HG03342 (cell line): ENCODE measurements at regions not wholly inside any gene's neighbourhood (a gene's known extent, or its start where the extent isn't known, plus 50 kb on each side); places are given as distances from the start of the nearest gene placed in this dataset.
"Not testable (repeated sequence)": the region's sequence is repeated elsewhere in the genome, so short reads cannot be mapped to it uniquely, and the experiment has no call there.

Experiments
- ATAC-seq: cut with Tn5 transposase; IDR thresholded peaks from one replicate; pipeline ENCODE4 v1.9.1; 2021; ENCODE audit warnings: mild to moderate bottlenecking, moderate library complexity; ENCODE audit not compliant: unreplicated experiment

GRCh38 chr1:243996223-243996622, 54.9 kb upstream of the ZBTB18 start:
- ATAC-seq, result no peak

DNA sequence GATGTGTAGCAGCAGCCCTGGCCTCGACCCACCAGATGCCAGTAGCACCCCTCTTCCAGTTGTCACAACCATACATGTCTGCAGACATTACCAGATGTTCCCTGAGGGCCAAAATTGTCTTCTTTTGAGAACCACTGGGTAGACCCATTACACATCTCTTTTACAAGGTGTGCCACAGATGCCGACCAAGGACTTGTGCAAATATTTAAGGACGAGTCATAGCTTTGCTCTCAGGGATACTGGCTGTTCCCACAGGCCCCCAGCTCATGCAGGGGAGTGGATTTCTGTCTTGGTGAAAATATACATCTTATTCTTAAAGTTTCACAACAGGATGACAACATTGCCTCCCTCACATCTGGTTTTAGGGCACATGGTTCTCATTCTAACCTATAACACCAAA, 59.4 kb upstream of the ZBTB18 start:
- ATAC-seq, result no peak

- ATAC-seq, result no peak
These were observed 66.3 kb upstream of the ZBTB18 start for GRCh38 chr1:243984788-243985187.

- no peak for ATAC-seq
These were observed 68.5 kb upstream of the ZBTB18 start for GRCh38 chr1:243982447-243983018.

DNA sequence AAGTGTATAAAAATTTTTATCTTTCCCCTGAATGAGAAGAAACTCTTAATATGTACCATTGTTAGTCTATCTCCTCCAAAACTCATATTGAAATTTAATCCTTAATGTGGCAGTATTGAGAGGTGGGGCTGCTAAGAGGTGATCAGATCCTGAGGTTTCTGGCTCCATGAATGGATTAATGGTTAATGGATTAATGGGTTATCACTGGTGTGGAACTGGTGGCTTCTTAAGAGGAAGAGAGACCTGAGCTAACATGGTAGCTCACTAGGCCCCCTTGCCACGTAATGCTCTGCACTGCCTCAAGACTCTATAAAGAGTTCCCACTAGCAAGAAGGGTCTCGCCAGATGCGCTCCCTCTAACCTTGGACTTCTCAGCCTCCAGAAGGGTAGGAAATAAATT, 70.6 kb upstream of the ZBTB18 start:
- ATAC-seq, result no peak

GRCh38 chr1:243980071-243980470, 71.0 kb upstream of the ZBTB18 start:
- no peak for ATAC-seq

GRCh38 chr1:243979396-243979795, 71.7 kb upstream of the ZBTB18 start:
- no peak for ATAC-seq

- no peak for ATAC-seq
These were observed 74.0 kb upstream of the ZBTB18 start for GRCh38 chr1:243977094-243977493.

DNA sequence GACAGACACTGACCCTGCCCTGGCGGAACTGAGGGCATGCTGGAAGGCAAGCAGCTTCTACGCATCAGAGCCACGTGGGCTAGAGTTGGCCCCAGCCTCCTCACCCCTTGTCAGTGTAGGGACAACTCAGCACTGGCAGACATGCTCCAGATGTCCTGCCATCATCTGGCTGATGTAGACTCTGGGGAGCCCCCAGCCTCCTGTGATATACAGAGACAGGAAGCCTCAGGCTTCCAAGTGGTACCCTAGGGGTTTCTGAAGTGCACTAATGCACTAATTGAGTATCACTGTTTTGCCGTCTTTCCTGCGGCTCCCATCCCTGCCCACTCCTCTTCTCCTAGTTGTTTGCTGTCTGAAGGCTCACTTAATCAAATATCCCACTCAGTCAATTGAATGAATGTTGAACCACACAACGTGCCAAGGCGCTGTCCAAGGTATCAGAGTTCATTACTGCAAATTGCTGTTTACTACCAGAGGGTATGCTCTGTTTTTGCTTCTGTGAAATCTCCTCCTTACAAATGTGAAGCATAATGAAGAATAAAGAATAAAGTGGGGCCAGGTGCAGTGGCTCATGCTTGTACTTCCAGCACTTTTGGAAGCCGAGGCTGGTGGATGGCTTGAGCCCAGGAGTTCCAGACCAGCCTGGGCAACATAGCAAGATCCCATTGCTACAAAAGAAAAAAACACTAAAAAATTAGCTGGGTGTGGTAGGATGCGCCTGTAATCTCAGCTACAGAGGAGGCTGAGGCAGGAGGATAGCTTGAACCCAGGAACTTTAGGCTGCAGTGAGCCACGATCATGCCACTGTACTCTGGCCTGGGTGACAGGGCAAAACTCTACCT, 76.4 kb upstream of the ZBTB18 start:
- ATAC-seq, result no peak

DNA sequence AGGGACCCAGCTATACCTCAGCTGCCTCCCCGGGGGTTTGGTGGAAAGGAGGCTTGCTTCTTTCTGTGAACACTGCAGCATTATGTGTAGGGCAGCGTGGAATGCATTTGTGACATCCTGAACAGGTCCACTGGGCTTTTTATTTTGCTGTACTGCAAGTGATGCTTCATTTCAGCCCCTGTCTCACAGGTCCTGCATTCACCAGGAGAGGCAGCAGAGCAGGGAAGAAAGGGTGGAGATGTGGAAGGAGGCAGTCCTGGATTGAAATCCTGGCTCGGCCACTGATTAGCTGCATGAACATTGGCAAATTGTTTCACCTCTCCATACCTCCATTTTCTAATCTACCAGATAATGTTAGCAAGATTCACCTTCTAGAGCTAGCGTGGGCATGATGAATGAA, 77.9 kb upstream of the ZBTB18 start:
- no peak for ATAC-seq

DNA sequence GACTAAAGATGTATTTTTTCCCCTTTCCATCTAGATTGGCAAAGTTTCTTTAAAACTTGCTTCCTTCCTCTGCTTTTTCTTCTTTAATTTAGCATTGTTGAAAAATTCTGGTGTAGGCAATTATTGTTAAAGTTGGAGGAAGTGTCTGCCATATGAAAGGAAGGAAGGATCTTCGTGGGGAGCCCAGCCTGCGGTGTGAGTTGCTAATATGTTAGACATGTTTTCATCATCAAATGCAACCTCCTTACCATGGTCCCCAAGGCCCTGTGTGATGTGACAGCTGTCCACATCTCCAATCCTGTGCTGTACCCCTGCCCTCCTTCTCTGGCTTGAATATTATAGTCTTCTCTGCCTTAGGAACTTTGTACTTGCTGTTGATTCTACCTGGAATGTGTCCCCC, 81.0 kb upstream of the ZBTB18 start:
- ATAC-seq, result no peak

DNA sequence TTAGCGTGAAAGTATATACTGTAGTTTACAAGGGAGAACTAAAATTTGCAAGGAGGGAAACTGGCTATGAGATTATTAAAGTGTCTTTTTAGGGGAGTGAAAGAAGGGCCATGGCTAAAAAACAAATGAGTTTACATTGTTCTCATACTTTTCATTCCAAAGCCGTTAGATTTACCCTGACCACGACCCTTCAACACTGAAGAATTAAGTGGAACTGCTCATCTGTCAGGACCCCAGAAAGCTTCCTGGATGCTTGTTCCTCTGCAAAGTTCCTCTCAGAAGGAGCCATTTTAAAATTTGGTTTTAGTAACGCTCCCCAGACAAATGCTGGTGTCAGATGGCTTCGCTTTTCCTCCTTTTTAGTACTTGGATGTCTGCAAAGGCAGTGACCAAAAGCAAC, 82.7 kb upstream of the ZBTB18 start:
- no peak for ATAC-seq

GRCh38 chr1:243964915-243965314, 86.2 kb upstream of the ZBTB18 start:
- no peak for ATAC-seq

- no peak for ATAC-seq
These were observed 87.5 kb upstream of the ZBTB18 start for GRCh38 chr1:243963571-243963970.

DNA sequence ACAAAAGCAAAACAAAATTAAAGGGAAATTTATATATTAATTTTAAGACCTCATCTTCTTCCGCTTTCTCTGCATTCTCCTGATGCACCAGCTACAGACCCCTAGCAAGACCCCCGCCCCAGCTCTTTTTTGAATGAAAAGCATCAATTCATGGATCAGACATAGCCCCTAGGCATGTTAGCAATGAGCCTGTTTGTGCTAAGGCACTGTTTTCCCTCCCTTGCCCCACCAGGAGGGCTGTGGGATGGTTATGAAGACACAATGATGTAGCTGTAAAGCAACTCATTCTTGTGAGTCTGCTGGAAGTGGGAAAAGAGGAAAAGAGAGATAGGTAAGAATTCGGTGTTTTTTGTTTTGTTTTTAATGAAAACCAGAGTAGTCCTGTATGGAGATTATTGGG, 88.5 kb upstream of the ZBTB18 start:
- no peak for ATAC-seq

GRCh38 chr1:243959998-243960397, 91.1 kb upstream of the ZBTB18 start:
- no peak for ATAC-seq

DNA sequence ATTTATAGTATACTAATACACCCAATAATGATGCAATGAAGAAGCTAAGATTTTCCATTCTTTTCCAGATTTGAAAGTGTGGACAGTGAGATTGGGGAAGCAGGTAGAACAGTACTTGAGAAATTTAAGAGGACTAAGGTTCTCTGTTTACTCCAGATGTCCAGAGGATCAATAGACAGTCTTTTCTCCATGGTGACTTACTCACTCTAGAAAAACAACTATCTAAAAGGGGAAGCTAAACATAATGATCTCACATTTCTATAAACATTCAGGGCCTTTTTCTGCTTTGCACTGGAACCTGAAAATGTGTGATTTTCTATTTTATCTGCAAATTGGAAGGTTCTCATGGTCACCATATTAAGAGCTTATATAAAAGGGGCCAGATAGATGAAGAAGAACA, 93.9 kb upstream of the ZBTB18 start:
- no peak for ATAC-seq

DNA sequence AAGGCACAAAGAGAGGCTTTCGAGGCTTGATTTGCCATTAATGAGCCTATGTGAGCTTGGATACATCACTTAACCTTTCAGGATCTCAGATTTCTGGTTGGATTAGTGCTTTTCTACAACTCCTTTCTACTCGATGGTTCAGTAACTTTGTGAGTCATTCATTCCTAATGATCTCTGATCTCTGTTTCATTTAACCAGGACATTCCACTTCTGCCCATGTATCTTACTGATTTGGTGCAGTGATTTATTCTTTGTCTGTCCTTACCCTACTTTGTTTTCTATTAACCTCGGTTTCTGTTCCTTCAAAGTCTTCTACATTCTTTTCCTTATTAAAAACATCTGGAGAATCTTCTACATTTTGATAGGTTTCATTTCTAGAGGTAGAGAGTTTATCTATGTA, 94.6 kb upstream of the ZBTB18 start:
- no peak for ATAC-seq

- not testable (repeated sequence) for ATAC-seq
These were observed 99.9 kb upstream of the ZBTB18 start for GRCh38 chr1:243951207-243951606.

GRCh38 chr1:243950166-243950565, 100.1 kb upstream of the AKT3 start:
- no peak for ATAC-seq

- peak; percentile 42 for ATAC-seq
These were observed 96.9 kb upstream of the AKT3 start for GRCh38 chr1:243946946-243947345.

DNA sequence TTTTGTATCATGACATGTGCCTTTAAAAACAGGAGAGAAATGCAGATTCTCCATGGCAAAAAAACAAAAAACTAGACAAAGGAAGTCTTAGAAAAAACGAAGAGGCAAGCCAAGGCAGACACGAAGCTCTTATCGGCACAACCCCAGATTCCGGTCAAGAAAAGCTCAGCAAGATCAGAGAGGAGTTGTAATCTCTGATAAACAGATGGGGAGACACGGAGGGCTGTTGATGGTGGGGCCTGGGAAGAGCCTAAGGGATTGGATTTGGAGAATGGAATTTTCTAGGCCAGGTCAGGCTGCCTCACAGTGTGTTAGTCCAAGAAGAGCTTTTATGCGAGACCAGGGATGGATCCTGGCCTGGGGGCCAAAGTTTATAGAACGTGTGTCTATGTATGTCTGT, 96.2 kb upstream of the AKT3 start:
- no peak for ATAC-seq

GRCh38 chr1:243945727-243946126, 95.7 kb upstream of the AKT3 start:
- no peak for ATAC-seq
